GM19468 (cell line): ENCODE measurements at regions not wholly inside any gene's neighbourhood (a gene's known extent, or its start where the extent isn't known, plus 50 kb on each side); places are given as distances from the start of the nearest gene placed in this dataset.
"Not testable (repeated sequence)": the region's sequence is repeated elsewhere in the genome, so short reads cannot be mapped to it uniquely, and the experiment has no call there.

Experiments
- ATAC-seq: cut with Tn5 transposase; IDR thresholded peaks from one replicate; pipeline ENCODE4 v1.9.1; 2021; ENCODE audit warnings: mild to moderate bottlenecking, moderate library complexity, moderate number of reproducible peaks; ENCODE audit not compliant: unreplicated experiment; ENCODE audit errors: extremely low read depth

DNA sequence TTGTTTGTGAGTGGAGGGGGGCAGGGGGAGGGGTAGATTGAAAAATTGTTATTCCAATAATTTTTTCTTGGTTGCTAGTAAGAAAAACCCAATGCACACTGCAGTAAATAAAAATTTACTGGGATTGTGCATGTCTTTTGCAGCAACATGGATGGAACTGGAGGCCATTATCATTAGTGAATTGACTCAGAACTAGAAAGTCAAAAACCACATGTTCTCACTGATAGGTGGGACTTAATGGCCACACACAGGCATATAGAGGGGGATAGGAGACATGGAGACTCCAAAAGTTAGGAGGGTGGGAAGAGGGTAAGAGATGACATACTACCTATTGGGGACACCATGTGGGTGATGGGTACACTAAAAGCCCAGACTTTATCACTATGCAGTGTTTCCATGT, 67.2 kb downstream of the BUB3 start:
- no peak for ATAC-seq

DNA sequence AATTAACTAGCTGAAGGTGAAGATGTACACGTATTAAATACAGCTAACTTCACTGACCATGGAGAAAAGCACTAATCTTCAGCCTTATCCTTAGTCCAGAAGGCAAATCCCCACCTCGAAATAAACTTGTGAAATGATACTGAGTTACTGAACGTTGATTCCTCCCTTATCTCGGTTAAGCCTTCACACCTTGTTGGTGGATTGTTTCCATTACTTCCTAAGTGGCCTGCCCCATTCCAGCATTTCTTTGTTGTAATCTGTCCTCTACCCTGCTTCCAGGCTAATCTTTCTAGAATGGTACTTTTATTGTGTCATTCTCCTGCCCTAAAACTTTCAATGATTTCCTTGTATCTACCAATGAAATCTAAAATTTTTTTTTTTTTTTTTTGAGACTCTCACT, 68.6 kb downstream of the BUB3 start:
- ATAC-seq = no peak

DNA sequence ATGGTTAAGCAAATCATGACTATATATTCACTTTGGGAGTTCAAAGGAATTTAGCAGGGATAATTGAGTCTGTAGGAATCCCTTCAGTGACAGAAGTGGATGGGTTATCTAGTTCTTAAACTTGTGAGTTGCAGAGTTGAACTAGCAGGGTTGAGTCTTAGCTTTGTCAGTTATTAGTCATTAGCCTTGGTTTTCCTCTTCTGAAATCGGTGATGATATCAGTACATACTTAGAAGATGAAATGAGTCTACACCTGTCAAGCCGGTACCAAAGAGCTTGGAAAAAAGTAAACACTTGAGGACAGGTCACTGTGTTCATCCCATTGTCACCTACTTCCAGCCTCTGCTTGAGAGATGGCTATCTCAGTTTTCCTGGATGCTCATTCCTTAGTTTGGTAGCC, 73.5 kb downstream of the BUB3 start:
- ATAC-seq = no peak

DNA sequence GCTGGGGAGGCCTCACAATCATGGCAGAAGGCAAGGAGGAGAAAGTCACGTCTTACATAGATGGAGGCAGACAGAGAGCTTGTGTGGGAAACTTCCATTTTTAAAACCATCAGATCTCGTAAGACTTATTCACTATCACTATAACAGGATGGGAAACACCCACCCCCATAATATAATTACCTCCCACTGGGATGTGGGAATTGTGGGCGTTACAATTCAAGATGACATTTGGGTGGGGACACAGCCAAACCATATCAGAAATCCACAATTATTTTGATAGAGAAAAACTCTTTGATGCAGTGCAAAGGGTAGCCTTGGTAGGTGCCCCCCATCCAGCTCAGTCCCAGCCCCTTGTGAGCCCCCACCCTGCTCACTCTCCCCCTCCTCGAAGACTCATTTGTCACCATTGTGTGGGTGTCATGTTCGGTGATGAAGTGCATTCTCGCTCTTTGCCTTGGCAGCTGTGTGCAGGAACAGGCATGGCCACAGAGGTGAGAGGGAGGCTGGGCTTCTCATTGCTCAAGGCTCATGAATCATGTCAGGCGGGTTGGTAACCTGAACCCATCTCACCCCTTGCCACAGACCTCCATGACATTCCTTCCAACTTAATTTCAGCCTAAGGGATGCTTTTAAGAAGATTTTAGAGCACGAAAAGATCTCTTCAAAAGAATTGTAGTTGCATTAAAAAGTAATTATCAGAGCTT, 75.9 kb downstream of the BUB3 start:
- ATAC-seq = no peak

DNA sequence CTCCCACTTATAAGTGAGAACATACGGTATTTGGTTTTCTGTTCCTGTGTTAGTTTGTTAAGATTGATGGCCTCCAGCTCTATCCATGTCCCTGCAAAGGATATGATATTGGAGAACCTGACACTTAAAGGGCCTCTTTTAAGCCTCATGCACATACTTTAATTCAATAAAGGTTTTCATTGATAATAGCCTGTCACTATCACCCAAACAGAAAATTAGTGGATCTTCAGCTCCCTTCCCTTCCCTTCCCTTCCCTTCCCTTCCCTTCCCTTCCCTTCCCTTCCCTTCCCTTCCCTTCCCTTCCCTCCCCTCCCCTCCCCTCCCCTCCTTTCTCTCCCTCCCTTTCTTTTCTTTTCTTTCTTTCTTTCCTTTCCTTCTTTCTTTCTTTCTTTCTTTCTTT, 78.7 kb downstream of the BUB3 start:
- ATAC-seq = not testable (repeated sequence)

DNA sequence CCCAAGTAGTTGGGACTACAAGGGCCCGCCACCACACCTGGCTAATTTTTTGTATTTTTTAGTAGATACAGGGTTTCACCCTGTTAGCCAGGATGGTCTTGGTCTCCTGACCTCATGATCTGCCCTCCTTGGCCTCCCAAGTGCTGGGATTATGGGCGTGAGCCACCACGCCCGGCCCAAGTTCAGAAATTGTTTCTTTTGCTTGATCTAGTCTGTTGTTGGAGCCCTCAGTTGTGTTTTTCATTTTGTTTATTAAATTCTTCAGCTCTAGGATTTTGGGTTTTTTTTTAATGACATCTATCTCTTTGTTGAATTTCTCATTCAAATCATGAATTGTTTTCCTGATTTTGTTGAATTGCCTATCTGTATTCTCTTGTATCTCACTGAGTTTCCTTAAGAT, 80.8 kb downstream of the BUB3 start:
- ATAC-seq = not testable (repeated sequence)

DNA sequence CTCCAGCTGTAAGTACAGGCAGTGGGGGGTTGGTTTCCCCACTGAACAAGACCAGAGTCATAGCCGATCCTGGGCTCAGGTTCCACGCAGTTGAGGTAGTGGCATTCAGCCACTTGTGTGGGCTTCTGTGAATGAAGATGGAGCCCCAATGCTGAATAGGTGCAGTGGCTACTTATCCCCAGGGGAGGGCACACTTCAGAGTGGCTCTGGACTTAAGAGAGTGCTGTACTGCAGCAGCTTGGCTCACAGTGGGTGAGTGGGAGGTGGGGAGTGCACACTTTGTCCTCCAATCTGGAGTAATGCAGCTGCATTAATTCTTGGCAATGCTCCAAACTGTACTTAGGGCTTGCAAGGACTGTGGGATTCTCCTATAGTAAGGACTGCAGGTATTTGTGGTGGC, 81.9 kb downstream of the BUB3 start:
- ATAC-seq = no peak

DNA sequence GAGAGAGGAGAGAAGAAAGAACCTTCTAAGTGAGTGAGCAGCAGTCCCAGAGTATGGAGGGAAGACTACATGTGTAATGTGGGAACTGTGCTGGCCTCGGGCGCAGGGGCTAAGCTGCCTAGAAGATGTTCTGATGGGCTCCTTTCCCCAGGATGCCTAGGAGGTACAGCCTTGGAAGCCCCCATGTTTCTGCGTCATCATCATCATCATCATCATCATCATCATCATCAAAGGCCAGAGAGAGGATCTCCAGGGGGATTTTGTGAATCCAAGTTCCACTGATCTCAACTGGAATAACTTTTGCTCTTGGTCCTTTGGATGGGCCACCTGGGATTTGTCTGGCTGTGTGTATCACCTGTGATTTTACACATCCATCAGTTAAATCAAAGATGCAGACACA, 86.0 kb downstream of the BUB3 start:
- ATAC-seq = no peak

DNA sequence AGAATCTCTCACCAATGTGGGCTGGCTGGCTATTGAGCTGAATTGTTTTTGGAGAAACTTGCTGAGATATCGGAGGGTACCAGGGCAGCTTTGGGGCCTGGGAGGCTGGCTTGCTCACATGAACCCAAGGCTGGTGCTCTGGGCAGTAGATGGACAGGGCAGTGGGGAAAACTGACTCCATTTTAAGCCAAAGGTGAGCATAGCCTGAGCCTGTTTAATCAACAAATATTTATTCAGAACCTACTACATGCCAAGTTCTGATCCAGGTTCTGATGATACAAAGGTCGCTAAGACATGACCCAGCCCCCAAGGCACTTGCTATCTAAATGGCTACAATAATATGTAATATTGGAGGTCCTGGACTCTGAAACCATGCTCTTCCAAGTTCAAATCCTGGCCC, 86.6 kb downstream of the BUB3 start:
- ATAC-seq = no peak

DNA sequence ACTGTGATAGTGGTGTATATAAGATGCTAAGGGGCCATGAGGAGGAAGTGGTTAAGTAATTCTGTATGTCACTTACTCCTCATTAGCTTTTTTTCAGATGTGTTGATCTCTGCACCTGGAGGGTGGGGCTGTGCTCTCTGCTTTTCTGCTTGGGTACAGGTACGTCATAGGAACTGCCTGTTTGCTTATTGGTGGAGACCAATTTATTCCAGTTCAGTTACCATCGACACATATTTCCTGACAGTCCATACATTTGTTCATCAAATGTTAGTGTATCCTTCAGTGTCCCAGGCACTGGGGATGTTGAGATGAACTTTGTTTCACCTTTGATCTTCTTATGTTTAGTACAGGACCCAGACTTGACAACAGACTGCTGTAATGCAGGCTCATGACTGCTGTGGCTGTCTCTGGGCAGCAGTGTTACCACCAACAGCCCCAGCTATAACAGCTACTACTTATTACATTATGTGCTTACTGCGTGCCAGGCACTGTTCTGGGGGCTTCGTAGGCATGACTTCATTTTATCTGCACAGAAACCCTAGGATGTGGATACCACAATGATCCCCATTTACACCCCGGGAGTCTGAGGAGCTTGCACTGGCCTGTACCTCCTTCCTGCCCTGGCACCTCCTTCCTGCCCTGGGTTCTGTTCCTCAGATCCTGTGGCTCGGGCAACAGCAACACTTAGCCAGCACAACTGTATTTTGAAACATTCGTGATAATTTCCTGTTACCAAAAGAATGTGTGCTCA, 87.4 kb downstream of the BUB3 start:
- ATAC-seq = peak; percentile 67

DNA sequence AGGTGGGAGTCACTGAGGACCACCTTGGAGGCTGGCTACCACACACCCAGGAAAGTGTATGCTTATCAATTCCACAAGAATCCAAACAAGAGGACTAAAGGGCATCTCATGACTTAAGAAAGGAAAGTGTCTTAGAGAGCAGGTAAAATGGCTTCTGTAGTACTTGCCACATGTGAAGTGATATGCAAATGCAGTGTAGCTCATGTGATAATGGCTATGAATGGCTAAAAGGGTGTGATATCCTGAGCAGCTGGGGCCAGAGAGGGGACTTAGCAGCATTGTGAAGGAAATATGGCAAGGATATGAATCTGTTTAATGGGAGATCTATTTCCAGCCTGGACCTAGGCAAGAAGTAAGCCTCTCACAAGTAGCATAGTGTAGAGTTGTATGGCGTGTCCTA, 90.5 kb downstream of the BUB3 start:
- ATAC-seq = no peak

DNA sequence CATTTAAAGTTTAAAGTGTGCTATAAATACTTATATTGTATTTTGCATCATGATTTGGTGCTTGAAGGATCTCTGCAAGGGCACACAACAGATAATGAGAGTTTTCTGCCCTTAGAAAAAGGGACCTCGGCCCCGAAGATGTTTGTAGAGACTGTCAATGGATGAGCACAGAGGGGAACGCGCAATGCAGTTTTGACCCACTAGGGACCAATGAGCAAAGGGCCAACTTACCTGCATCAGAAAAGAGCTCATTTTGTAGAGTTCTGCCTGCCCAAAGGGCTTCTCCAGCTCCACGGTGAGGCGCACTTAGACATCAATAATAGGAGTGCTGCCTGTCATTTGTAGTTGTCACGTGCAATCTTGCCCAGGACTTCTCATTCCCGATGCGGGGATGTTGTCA, 91.1 kb downstream of the BUB3 start:
- ATAC-seq = no peak

DNA sequence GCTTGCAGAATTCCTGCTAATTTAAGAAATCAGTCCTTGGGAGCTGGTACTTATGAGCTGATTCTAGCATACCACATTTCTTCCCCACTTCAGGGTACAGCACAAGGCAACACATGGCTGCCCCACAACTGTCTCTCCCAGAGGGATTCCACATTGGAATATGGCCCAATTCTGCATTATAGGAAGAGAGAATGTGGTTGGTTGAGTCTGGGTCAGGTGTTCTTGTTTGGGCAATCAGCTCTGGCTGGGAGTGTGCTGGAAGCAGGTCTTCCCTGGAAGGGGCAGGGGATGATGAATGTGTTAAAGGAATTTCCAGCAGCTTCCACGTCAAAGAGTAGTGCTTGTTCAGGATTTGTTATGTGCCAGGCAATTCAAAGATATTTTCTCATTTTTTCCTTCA, 95.7 kb downstream of the BUB3 start:
- ATAC-seq = no peak

DNA sequence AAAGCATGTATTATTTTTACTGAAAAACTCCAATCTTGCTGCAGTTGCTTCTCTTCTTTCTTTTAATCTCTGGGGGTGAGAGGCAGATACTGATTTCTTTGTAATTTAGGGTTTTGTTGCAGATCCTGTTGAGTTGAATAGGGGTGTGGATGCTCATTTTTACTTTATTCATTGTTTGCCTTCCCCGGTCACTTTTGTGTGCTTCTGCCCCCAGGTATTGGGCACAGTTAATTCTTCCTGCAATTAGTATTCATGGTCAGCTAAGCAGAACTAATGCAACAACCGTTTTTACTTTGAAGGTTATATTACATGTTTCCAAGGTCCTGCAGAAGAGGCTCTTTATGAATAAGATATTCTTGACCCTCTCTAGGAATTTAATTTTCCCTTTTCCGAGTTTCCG, 96.4 kb downstream of the BUB3 start:
- ATAC-seq = no peak

DNA sequence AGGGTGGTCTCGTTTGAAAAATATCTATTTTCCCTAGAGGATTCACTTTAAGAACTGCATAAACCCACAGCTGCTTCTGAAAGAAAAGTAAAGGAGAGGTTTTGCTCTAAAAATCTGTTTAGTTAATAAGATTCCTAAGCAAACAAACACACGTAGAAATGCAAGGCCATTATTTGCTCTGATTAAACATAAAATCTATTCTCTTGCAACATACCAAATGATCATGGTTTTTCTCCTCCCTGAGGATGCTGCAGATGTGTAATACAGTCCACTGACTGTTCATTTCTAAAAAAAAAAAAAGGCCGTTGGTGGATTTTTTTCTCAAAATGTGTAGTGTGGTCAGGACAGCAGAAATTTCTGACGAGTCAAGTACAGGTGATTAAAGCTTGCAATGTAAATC, 98.6 kb downstream of the BUB3 start:
- ATAC-seq = no peak

DNA sequence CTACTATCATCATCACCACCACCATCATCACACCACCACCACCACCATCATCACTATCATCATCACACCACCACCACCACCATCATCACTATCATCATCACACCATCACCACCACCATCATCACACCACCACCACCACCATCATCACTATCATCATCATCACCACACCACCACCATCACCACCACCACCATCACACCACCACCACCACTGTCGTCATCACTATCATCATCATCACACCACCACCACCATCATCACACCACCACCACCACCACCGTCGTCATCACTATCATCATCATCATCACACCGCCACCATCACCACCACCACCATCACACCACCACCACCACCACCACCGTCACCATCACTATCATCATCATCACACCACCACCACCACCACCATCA, 100.1 kb downstream of the BUB3 start:
- not testable (repeated sequence) for ATAC-seq

DNA sequence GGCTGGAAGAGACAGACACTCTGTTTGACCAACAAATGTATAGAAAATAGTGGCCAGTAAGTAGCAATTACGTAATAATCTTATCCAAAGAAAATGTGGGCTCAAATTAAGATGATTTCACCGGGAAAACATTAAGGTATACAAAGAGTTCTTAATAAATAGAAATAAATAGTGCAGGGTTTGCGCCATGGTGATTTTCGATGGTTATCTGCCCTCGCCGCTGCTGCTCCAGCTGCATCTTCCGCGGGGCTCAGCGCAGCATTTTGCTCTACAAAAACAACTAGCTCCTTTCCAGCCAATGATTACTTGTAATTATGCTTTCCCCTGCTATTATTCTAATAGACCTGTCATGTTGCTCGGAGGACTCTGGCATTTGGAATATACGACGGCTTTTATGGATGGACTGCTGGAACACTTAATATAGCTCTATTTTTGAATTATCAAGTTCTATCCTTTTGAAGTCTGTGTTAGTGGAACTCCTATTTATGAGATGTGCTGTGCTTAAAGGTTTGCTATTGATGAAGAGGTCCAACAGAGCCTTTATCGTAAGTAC, 103.8 kb downstream of the BUB3 start:
- ATAC-seq = no peak

DNA sequence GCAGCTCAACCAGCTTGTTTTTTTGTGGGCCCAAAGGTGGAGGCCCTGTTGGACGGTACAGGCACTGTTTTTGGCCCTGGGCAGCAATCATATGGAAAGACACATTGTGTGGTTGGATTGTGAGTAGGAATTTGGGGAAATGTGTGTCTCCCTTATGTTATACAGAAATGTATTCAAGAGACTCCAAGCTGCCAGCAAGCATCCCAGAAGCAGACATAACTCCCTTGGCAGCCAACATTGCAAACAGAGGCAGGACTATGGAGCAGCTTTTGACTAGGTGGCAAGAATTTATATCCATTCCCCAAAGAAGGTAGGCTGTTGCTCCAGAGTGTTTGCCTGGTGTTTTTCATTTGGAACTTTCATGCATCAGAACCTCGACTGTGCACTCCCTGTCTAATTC, 104.9 kb downstream of the BUB3 start:
- ATAC-seq = no peak

DNA sequence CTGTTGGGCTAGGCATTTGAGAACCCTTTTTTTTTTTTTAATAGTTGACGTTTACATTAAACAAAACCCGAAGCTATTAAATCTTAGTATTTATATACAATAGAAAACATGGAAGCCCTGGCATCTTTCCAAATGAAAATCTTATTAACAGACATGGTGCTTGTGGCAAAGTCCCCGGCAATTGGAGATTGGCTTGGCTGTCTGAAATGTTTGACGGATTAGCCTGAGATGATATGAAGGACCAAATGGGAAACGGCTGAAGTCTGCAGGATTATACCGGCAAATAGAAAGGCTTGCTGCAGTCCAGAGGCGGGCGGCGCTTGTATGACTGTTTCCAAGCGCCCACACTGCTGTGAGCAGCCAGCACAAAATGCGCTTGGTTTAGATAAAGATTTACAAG, 105.6 kb downstream of the BUB3 start:
- no peak for ATAC-seq

DNA sequence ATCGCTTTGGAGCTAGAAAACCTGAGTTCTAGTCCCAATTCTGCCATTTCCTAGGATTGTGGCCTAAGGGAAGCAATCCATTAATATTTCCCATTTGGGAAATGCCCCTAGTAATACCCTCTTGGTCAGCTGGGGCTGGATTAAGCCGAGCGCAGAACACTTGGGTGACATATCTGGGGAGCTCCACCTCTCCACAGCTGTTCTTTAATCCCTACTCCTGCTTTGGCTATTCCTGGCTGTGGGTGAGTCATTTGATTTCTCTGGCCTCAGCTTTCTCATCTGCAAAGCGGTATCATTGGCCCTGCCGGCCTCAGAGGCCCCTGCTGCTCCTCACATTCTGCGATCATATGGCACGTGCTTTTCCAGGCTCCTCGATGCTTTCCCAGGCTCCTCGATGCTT, 108.3 kb downstream of the BUB3 start:
- no peak for ATAC-seq

DNA sequence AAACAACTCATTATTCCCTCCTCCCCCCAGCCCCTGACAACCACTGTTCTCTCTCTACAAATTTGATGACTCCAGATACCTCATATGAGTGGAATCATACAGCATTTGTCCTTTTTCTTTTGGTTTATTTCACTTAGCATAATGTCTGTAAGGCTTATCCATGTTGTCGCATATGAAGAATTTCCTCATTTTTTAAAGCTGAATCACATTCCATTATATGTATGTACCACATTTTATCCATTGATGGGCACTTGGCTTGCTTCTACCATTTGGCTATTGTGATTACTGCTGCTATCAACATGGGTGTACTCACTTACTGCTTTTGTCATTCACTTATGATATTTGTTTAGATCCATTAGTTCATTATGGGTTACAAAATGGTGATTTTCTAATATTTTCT, 112.8 kb downstream of the BUB3 start:
- ATAC-seq = no peak
